PC-9 (cell line): ENCODE measurements at regions not wholly inside any gene's neighbourhood (a gene's known extent, or its start where the extent isn't known, plus 50 kb on each side); places are given as distances from the start of the nearest gene placed in this dataset.

ENCODE experiments used
- BruUV-seq: library from RNA; stranded (reverse); fragments of 400-500 nt; replicated peaks from 2 replicates; lab custom pipeline; 2021; lab: Mats Ljungman, UMichigan
- CTCF ChIA-PET: fragments of 300-600 bp; sonication (Branson Sonifier 250); formaldehyde crosslinking; loops from one replicate; lab custom pipeline; 2022; ENCODE audit warnings: antibody characterized with exemption; lab: Charles Lee
- POLR2A ChIA-PET: fragments of 300-600 bp; sonication (Branson Sonifier 250); formaldehyde crosslinking; loops from one replicate; lab custom pipeline; 2022; ENCODE audit warnings: antibody characterized with exemption; ENCODE audit not compliant: unreplicated experiment; lab: Charles Lee
- DNase-seq, 2 experiments: peaks; one replicate each; pipeline versions ENCODE4 v3.0.0 to v3.0.0-alpha.2; 2015 to 2022; ENCODE audit warnings: mixed read lengths in 1 of 2
- H2AFZ ChIP-seq: fragments of 200-600 bp; sonication (generic); 2 replicates; pipeline ENCODE4 v1.8.1; 2017; ENCODE audit warnings: antibody characterized with exemption
- H3F3A ChIP-seq: fragments of 200-600 bp; sonication (generic); 2 replicates; pipeline ENCODE4 v1.8.1; 2017; ENCODE audit warnings: antibody characterized with exemption, mild to moderate bottlenecking, low read depth; ENCODE audit not compliant: insufficient read depth
- H3K27ac ChIP-seq: fragments of 200-600 bp; sonication (generic); 2 replicates; pipeline ENCODE4 v1.6.1; 2016; ENCODE audit warnings: mixed run types
- H3K27me3 ChIP-seq: fragments of 200-600 bp; sonication (generic); 2 replicates; pipeline ENCODE4 v1.6.1; 2016; ENCODE audit warnings: low read depth, mixed run types; ENCODE audit not compliant: insufficient read depth
- H3K36me3 ChIP-seq: fragments of 200-600 bp; sonication (generic); 2 replicates; pipeline ENCODE4 v1.6.1; 2016; ENCODE audit warnings: low read depth, mixed run types
- H3K4me1 ChIP-seq: fragments of 200-600 bp; sonication (generic); replicated peaks from 2 replicates; pipeline ENCODE4 v1.6.1; 2016; ENCODE audit warnings: mixed run types; ENCODE audit not compliant: insufficient read depth
- H3K4me2 ChIP-seq: fragments of 200-600 bp; sonication (generic); 2 replicates; pipeline ENCODE4 v1.6.1; 2017; ENCODE audit warnings: mixed run types
- H3K4me3 ChIP-seq: fragments of 200-600 bp; sonication (generic); 2 replicates; pipeline ENCODE4 v1.6.1; 2016; ENCODE audit warnings: mixed run types
- H3K79me2 ChIP-seq: fragments of 200-600 bp; sonication (generic); 2 replicates; pipeline ENCODE4 v1.6.1; 2017; ENCODE audit warnings: low read depth, mixed run types
- H3K9me2 ChIP-seq: fragments of 200-600 bp; sonication (generic); 2 replicates; pipeline ENCODE4 v1.8.1; 2017; ENCODE audit warnings: mild to moderate bottlenecking; ENCODE audit not compliant: insufficient read depth
- H3K9me3 ChIP-seq: fragments of 200-600 bp; sonication (generic); 2 replicates; pipeline ENCODE4 v1.8.1; 2016; ENCODE audit warnings: low read depth; ENCODE audit not compliant: insufficient read depth
- H4K20me1 ChIP-seq: fragments of 200-600 bp; sonication (generic); 2 replicates; pipeline ENCODE4 v1.8.1; 2017; ENCODE audit not compliant: insufficient read depth
- CTCF ChIP-seq: fragments of 200-600 bp; sonication (generic); conservative IDR thresholded peaks from 2 replicates; pipeline ENCODE4 v1.6.1; 2017; ENCODE audit warnings: mixed run types, antibody characterized with exemption, mild to moderate bottlenecking, moderate library complexity
- EZH2 ChIP-seq: fragments of 200-600 bp; sonication (generic); IDR thresholded peaks from 2 replicates; pipeline ENCODE4 v1.8.0; 2017; ENCODE audit warnings: antibody characterized with exemption, low read depth
- intact Hi-C: fragments of 100-400 bp; cut with micrococcal nuclease; formaldehyde crosslinking; loops from one replicate; pipeline ENCODE4 v1.10.0; 2022; ENCODE audit not compliant: unreplicated experiment

DNA sequence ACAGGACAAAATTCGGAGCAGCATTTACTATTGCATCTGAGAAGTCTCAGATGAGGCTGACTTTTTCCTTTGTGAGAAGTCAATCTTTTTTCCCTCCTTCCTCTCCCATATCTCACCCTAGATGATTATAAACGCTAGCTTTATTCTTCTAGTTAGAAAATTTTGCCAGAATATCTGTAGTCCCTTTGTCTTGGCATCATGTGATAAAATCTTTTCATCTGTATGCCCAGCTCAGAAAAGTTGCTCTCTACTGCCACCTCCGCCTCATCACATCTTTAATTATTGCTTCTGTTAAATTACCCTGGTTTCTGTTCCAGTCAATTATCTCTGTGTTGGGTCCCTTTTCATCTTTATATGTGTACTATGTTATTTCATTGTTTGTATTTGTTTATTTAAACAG, 210.8 kb upstream of the SLC35G4 start:
- POLR2A ChIA-PET, result no interaction called here
- Histone ChIP-seq H3K9me2 (no peaks in the 10 kb centered on the region), H3F3A (no peaks in the 10 kb centered on the region), H3K27me3 (peaks cover 19% of the 10 kb centered on the region), H3K4me1 (no peaks in the 10 kb centered on the region), H3K9me3 (no peaks in the 10 kb centered on the region; the same call in 1 of the 2 replicates), H2AFZ (no peak overlapping the region), H3K4me3 (no peak overlapping the region), H3K4me2 (no peak overlapping the region), H3K36me3 (no peaks in the 10 kb centered on the region), H3K79me2 (no peaks in the 10 kb centered on the region), H3K27ac (no peak overlapping the region), H4K20me1 (no peaks in the 10 kb centered on the region)
- intact Hi-C loops, result no loop called here
- no peak for TF ChIP-seq EZH2
- TF ChIP-seq CTCF, result peak; percentile 41; the same call in 1 of the 2 replicates
- CTCF ChIA-PET, result no interaction called here
- BruUV-seq, result no TSS peak
- no peak for DNase-seq

GRCh38 chr18:11392980-11393885, 216.2 kb upstream of the SLC35G4 start:
- H3K27ac ChIP-seq, result no peak overlapping the region
- H3K9me3 ChIP-seq, result no peaks in the 10 kb centered on the region; the same call in 1 of the 2 replicates
- no peaks in the 10 kb centered on the region for H3K9me2 ChIP-seq
- ChIA-PET POLR2A (no interaction called here), CTCF (no interaction called here)
- H3F3A ChIP-seq, result no peaks in the 10 kb centered on the region
- intact Hi-C loops, result no loop called here
- H3K36me3 ChIP-seq, result no peaks in the 10 kb centered on the region
- no peaks in the 10 kb centered on the region for H4K20me1 ChIP-seq
- no peaks in the 10 kb centered on the region for H3K79me2 ChIP-seq
- H2AFZ ChIP-seq, result no peak overlapping the region
- no peaks in the 10 kb centered on the region for H3K4me1 ChIP-seq
- H3K4me3 ChIP-seq, result no peak overlapping the region
- peaks cover 36% of the 10 kb centered on the region for H3K27me3 ChIP-seq
- no peak for DNase-seq
- TF ChIP-seq EZH2, result no peak
- no peak for TF ChIP-seq CTCF
- no TSS peak for BruUV-seq
- H3K4me2 ChIP-seq, result no peak overlapping the region

GRCh38 chr18:11392292-11392691, 217.1 kb upstream of the SLC35G4 start:
- Histone ChIP-seq H3K79me2 (no peaks in the 10 kb centered on the region), H3K36me3 (no peaks in the 10 kb centered on the region), H3K9me2 (no peaks in the 10 kb centered on the region), H3K4me2 (no peak overlapping the region), H2AFZ (no peak overlapping the region), H4K20me1 (no peaks in the 10 kb centered on the region), H3K27me3 (peaks cover 36% of the 10 kb centered on the region), H3K27ac (no peak overlapping the region), H3F3A (no peaks in the 10 kb centered on the region), H3K4me1 (no peaks in the 10 kb centered on the region), H3K4me3 (no peak overlapping the region), H3K9me3 (no peaks in the 10 kb centered on the region; the same call in 1 of the 2 replicates)
- POLR2A ChIA-PET, result no interaction called here
- DNase-seq, result no peak
- intact Hi-C loops, result no loop called here
- BruUV-seq, result no TSS peak
- TF ChIP-seq CTCF (no peak), EZH2 (no peak)
- CTCF ChIA-PET, result no interaction called here
